Activated T-cell treated with anti-CD3 and anti-CD28 coated beads, Interleukin-2, amount 50 U/mL, for 24 hours (primary cell): ENCODE measurements at regions not wholly inside any gene's neighbourhood (a gene's known extent, or its start where the extent isn't known, plus 50 kb on each side); places are given as distances from the start of the nearest gene placed in this dataset.
"Not testable (repeated sequence)": the region's sequence is repeated elsewhere in the genome, so short reads cannot be mapped to it uniquely, and the experiment has no call there.

Source experiments
- DNase-seq: peaks from one replicate; pipeline ENCODE4 v3.0.0-alpha.2; 2020
- H3K27ac Mint-ChIP-seq: 2 replicates; pipeline ENCODE4 v1.8.0; 2020; ENCODE audit warnings: mild to moderate bottlenecking, mixed read lengths
- H3K27me3 Mint-ChIP-seq: 2 replicates; pipeline ENCODE4 v1.8.0; 2020; ENCODE audit warnings: mixed read lengths
- H3K36me3 Mint-ChIP-seq: 2 replicates; pipeline ENCODE4 v1.8.0; 2020; ENCODE audit warnings: low read depth, mixed read lengths
- H3K4me1 Mint-ChIP-seq: 2 replicates; pipeline ENCODE4 v1.8.0; 2020; ENCODE audit warnings: low read depth, mixed read lengths
- H3K4me3 Mint-ChIP-seq: 2 replicates; pipeline ENCODE4 v1.8.0; 2020; ENCODE audit warnings: mild to moderate bottlenecking, moderate library complexity, mixed read lengths
- H3K9me3 Mint-ChIP-seq: 2 replicates; pipeline ENCODE4 v1.8.0; 2020; ENCODE audit warnings: mixed read lengths

- no peak for DNase-seq
- Mint-ChIP-seq H3K9me3 (no peaks in the 10 kb centered on the region), H3K4me3 (no peak overlapping the region), H3K27me3 (no peaks in the 10 kb centered on the region), H3K27ac (no peak overlapping the region), H3K36me3 (no peaks in the 10 kb centered on the region), H3K4me1 (peaks cover 40% of the 10 kb centered on the region)
Measured at GRCh38 chr10:33027088-33027487, 69.1 kb upstream of the ITGB1 start.

GRCh38 chr10:33026422-33026821 is 68.4 kb upstream of the ITGB1 start:
- H3K27me3 Mint-ChIP-seq: no peaks in the 10 kb centered on the region
- peaks cover 40% of the 10 kb centered on the region for H3K4me1 Mint-ChIP-seq
- no peaks in the 10 kb centered on the region for H3K36me3 Mint-ChIP-seq
- no peak for DNase-seq
- H3K9me3 Mint-ChIP-seq: no peaks in the 10 kb centered on the region
- no peak overlapping the region for H3K4me3 Mint-ChIP-seq
- no peak overlapping the region for H3K27ac Mint-ChIP-seq

DNA sequence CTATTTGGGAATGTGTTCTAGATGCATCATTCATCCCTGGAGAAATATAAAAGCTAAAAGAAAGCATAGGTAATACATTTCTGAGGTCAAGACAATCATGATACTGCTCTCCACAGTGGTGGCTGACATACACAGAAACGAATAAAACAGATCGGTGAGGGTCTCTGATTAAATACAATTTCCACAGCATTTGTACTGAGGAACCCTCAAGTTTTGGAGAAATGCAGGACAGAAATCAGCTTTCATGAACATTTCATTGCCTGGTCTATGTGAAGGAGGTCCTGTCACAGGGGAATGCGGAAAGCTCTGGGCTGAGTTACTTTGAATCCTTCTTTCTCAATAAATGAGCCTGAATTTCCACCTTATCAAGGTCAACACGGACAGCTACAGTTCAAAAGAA is 67.9 kb upstream of the ITGB1 start:
- H3K4me3 Mint-ChIP-seq: no peak overlapping the region
- H3K36me3 Mint-ChIP-seq: no peaks in the 10 kb centered on the region
- H3K9me3 Mint-ChIP-seq: no peaks in the 10 kb centered on the region
- H3K4me1 Mint-ChIP-seq: peaks cover 40% of the 10 kb centered on the region
- no peak overlapping the region for H3K27ac Mint-ChIP-seq
- DNase-seq: no peak
- no peaks in the 10 kb centered on the region for H3K27me3 Mint-ChIP-seq

- Mint-ChIP-seq H3K9me3 (no peaks in the 10 kb centered on the region), H3K4me1 (peaks cover 40% of the 10 kb centered on the region), H3K36me3 (no peaks in the 10 kb centered on the region), H3K27ac (no peak overlapping the region), H3K27me3 (no peaks in the 10 kb centered on the region), H3K4me3 (no peak overlapping the region)
- no peak for DNase-seq
Measured at GRCh38 chr10:33025039-33025438, 67.0 kb upstream of the ITGB1 start.

DNA sequence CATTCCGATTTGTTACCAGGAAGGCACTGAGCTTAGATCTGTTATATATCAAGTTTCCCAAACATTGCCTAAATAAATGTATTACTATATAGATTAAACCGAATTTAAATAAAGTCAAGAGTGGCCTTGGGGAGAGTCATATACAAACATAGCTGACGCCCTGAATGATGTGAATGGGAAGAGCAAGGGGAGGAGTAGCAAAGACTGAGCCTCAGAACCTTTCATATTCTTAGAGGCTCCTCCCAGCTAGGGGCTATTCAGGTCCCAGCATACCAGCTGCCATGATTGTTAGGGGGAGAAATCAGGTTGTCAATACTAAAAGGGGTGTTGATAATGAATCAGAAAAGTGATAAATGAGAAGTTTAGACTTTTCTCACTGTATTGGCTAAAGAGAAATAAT is 64.7 kb upstream of the ITGB1 start:
- H3K27me3 Mint-ChIP-seq: no peaks in the 10 kb centered on the region
- H3K4me1 Mint-ChIP-seq: peaks cover 26% of the 10 kb centered on the region
- DNase-seq: no peak
- H3K9me3 Mint-ChIP-seq: no peaks in the 10 kb centered on the region
- H3K4me3 Mint-ChIP-seq: no peak overlapping the region
- no peak overlapping the region for H3K27ac Mint-ChIP-seq
- no peaks in the 10 kb centered on the region for H3K36me3 Mint-ChIP-seq

GRCh38 chr10:33022090-33022489 is 64.1 kb upstream of the ITGB1 start:
- Mint-ChIP-seq H3K4me3 (no peak overlapping the region), H3K27ac (no peak overlapping the region), H3K4me1 (peaks cover 20% of the 10 kb centered on the region), H3K27me3 (no peaks in the 10 kb centered on the region), H3K36me3 (no peaks in the 10 kb centered on the region), H3K9me3 (no peaks in the 10 kb centered on the region)
- DNase-seq: no peak

DNA sequence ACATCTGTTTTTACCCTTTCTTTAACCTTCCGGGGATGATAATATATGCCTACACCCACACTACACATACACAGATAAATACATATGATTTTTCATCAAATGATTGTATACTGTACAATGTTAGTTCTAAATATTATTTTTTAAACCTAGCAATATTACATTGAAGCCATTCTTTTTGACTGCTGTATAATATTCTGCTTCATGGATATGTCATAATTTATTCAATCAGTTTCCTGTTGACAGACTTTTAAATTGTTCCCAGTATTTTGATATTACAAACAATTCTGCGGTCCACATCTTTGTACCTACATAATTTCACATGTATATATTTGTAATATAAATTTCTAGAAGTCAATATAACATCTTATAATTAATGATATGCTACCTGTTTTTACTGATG is 59.0 kb upstream of the ITGB1 start:
- H3K36me3 Mint-ChIP-seq: no peaks in the 10 kb centered on the region
- H3K9me3 Mint-ChIP-seq: no peaks in the 10 kb centered on the region
- DNase-seq: no peak
- no peak overlapping the region for H3K4me3 Mint-ChIP-seq
- H3K27me3 Mint-ChIP-seq: no peaks in the 10 kb centered on the region
- no peak overlapping the region for H3K27ac Mint-ChIP-seq
- H3K4me1 Mint-ChIP-seq: peaks cover 2% of the 10 kb centered on the region

DNA sequence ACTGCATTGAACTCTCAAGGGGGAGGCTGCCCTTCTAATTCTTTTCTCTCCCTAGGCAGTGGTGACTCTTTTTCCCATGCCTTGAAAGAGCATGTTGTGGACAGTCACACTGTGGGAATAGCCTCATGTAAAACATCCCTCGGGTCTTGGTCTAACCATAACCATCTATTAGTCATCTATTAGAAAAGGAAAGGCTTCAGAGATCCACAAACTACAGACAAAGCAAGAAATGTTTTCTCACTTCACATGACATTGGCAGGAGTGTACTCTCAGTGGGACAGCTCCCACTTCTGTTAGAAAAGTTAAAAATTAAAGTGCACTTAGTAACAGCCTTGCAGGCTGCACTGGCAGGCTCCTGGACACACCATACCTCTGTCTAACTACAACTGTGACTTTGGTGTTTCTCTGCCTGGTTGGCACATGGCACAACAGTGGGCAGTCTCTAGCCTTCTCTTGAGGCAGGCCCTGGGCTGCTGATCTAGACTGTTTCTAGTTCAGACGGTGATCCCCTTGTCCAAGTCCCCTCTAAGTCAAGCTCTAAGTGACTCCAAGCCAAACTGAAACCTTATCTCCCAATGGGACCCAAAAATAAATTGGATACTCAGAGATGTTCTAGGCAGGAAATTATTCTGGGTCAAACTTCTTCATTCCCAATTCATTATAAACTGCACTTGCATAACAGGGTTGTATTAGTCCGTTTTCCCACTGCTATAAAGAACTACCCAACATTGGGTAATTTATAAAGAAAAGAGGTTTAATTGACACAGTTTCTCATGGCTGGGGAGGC is 57.9 kb upstream of the ITGB1 start:
- no peak overlapping the region for H3K4me3 Mint-ChIP-seq
- no peak overlapping the region for H3K27ac Mint-ChIP-seq
- peaks cover 3% of the 10 kb centered on the region for H3K4me1 Mint-ChIP-seq
- DNase-seq: no peak
- no peaks in the 10 kb centered on the region for H3K36me3 Mint-ChIP-seq
- no peaks in the 10 kb centered on the region for H3K27me3 Mint-ChIP-seq
- H3K9me3 Mint-ChIP-seq: no peaks in the 10 kb centered on the region

DNA sequence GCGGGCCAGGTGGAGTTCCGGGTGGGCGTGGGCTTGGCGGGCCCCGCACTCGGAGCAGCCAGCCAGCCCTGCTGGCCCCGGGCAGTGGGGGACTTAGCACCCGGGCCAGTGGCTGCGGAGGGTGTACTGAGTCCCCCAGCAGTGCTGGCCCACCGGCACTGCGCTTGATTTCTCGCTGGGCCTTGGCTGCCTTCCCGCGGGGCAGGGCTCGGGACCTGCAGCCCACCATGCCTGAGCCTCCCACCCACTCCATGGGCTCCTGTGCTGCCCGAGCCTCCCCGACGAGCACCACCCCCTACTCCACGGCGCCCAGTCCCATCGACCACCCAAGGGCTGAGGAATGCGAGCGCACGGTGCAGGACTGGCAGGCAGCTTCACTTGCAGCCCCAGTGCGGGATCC is 55.3 kb upstream of the ITGB1 start:
- H3K4me1 Mint-ChIP-seq: peaks cover 27% of the 10 kb centered on the region
- not testable (repeated sequence) for H3K4me3 Mint-ChIP-seq, H3K27ac Mint-ChIP-seq, H3K36me3 Mint-ChIP-seq, DNase-seq, H3K9me3 Mint-ChIP-seq, H3K27me3 Mint-ChIP-seq

GRCh38 chr10:33012306-33012705 is 54.3 kb upstream of the ITGB1 start:
- Mint-ChIP-seq H3K4me1 (peaks cover 29% of the 10 kb centered on the region), H3K27ac (no peak overlapping the region), H3K36me3 (no peaks in the 10 kb centered on the region), H3K9me3 (no peaks in the 10 kb centered on the region), H3K4me3 (no peak overlapping the region), H3K27me3 (peaks cover 6% of the 10 kb centered on the region)
- DNase-seq: no peak

GRCh38 chr10:33010132-33011037 is 52.4 kb upstream of the ITGB1 start:
- Mint-ChIP-seq H3K4me3 (no peak overlapping the region), H3K27me3 (peaks cover 6% of the 10 kb centered on the region), H3K27ac (no peak overlapping the region), H3K9me3 (no peaks in the 10 kb centered on the region), H3K36me3 (no peaks in the 10 kb centered on the region), H3K4me1 (peaks cover 36% of the 10 kb centered on the region)
- DNase-seq: no peak

DNA sequence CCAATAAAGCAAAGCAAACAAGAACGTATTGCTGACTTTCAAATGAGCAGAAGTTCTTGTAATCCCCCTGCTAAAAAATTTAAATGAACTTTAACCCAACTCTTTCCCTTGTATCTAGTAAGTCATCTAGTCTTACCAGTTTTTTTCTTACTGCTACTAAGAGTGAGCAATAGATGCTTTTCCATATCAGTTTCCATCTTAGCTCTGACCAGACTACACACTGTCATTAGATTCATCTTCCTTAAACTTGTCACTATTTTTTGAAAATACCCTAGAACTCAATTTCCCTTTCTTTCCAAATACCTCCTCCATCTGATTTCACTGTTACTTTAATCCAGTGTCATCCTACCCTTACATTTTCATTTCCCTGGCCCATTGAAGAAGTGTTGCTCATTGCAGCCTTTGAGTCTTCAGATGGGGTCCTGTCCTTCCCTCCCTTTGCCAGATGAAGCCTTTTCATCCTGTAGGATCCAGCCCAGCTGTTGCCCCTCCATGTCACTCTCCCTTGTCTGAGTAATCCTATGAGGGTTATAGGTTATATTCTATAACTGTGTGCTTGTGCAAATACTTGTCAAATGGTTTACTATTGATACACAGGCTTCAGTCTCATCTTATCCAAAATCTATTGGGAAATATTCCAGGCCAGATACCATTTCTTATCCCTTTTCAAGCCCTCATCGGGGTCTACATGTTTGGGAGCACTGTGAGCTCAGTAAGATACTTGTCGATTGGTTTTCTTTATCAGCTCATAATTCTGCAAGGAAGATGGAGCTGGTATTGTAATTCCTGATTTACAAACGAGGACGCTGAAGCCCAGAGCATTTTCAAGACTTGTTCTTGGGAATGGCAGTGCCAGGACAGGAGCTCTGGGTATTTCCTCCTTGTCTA is 51.5 kb upstream of the ITGB1 start:
- Mint-ChIP-seq H3K27ac (peak overlapping the region; percentile 85), H3K9me3 (no peaks in the 10 kb centered on the region), H3K36me3 (no peaks in the 10 kb centered on the region), H3K27me3 (peaks cover 6% of the 10 kb centered on the region), H3K4me3 (no peak overlapping the region), H3K4me1 (peaks cover 38% of the 10 kb centered on the region)
- DNase-seq: no peak

- peaks cover 38% of the 10 kb centered on the region for H3K4me1 Mint-ChIP-seq
- peaks cover 6% of the 10 kb centered on the region for H3K27me3 Mint-ChIP-seq
- peak overlapping the region; percentile 85 for H3K27ac Mint-ChIP-seq
- H3K4me3 Mint-ChIP-seq: peak overlapping the region; percentile 63
- no peak for DNase-seq
- no peaks in the 10 kb centered on the region for H3K36me3 Mint-ChIP-seq
- H3K9me3 Mint-ChIP-seq: no peaks in the 10 kb centered on the region
Measured at GRCh38 chr10:33008499-33009243, 50.6 kb upstream of the ITGB1 start.
